ENCODE measurements at regions not wholly inside any gene's neighbourhood (a gene's known extent, or its start where the extent isn't known, plus 50 kb on each side); places are given as distances from the start of the nearest gene placed in this dataset.

DNA sequence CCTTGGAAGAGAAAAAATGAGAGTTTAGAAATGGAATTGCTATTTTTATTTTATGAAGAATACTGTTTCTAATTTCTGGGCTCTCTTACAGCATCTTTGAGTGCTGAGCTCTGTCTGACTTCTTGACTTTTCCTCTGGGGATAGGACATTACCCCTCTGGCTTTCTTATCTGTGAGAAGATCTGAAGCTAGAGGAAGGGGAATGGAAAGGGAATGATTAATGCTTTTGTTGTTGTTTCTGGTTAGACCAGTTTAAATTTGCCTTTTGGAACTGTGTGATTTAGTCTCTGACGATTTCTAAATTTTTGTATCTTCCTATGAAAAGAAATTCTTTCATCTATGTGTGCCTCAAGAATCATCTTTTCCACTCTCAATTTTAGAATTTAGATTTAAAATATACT lies 811.4 kb downstream of the REEP3 start:
- Histone ChIP-seq H3K4me3 (replicated peaks in 1 of 3; ENCODE audit: insufficient read depth in 1 of 3, low read depth in 2 of 3, low read length in 3 of 3) (no peak overlapping the region), H3K79me2 (ENCODE audit: insufficient read depth, low read length) (no peaks in the 10 kb centered on the region), H3K27ac (ENCODE audit: extremely low read length, insufficient read depth, low read length) (no peak overlapping the region), H3K9me3 (ENCODE audit: low read length) (no peaks in the 10 kb centered on the region), H3K36me3 (replicated peaks in 1 of 2; ENCODE audit: control insufficient read depth in 1 of 2, insufficient read depth in 2 of 2, low read length in 2 of 2) (no peaks in the 10 kb centered on the region), H4K20me1 (ENCODE audit: insufficient read depth, low read length) (no peaks in the 10 kb centered on the region), H3K27me3 (ENCODE audit: control insufficient read depth in 1 of 2, insufficient read depth in 2 of 2, low read length in 2 of 2) (no peaks in the 10 kb centered on the region), H3K4me2 (ENCODE audit: low read depth, low read length) (no peak overlapping the region), H3K4me1 (ENCODE audit: insufficient read depth, low read length) (no peaks in the 10 kb centered on the region), H2AFZ (ENCODE audit: low read length) (no peak overlapping the region), H3K9ac (ENCODE audit: insufficient read depth, low read depth, low read length) (no peak overlapping the region)
- DNase-seq (ENCODE audit: low spot score): no peak
- ChIA-PET POLR2A (no interaction called here), CTCF (ENCODE audit: low intra/inter-chr PET ratio, low total read pairs) (no interaction called here)
- FAIRE-seq: no peak
- WGBS (ENCODE audit: low lambda C conversion rate): 7% methylated on average over 1 of the region's 1 CpG
- no TSS peak for BruUV-seq (replicated peaks)
- ATAC-seq: no peak
- intact Hi-C loops (cut with micrococcal nuclease; ENCODE audit: unreplicated experiment): no loop called here
- TF ChIP-seq ZNF260 (CRISPR knock-in tag; IDR thresholded peaks at IDR 0.05; ENCODE audit: borderline replicate concordance, low read depth) (no peak), ZNF816 (CRISPR knock-in tag; IDR thresholded peaks at IDR 0.05; ENCODE audit: borderline replicate concordance) (no peak), WIZ (CRISPR knock-in tag; IDR thresholded peaks at IDR 0.05) (no peak)
- in situ Hi-C loops (cut with HindIII; ENCODE audit: extremely low pct_ligation_motif_present, low pct_unique_long_range_greater_than_20kb): no loop called here

- intact Hi-C loops (cut with micrococcal nuclease; ENCODE audit: unreplicated experiment): no loop called here
- Histone ChIP-seq H3K4me2 (ENCODE audit: low read depth, low read length) (no peak overlapping the region), H3K79me2 (ENCODE audit: insufficient read depth, low read length) (no peaks in the 10 kb centered on the region), H3K9me3 (ENCODE audit: low read length) (no peaks in the 10 kb centered on the region), H3K36me3 (replicated peaks in 1 of 2; ENCODE audit: control insufficient read depth in 1 of 2, insufficient read depth in 2 of 2, low read length in 2 of 2) (no peaks in the 10 kb centered on the region), H2AFZ (ENCODE audit: low read length) (no peak overlapping the region), H3K9ac (ENCODE audit: insufficient read depth, low read depth, low read length) (no peak overlapping the region), H3K4me3 (replicated peaks in 1 of 3; ENCODE audit: insufficient read depth in 1 of 3, low read depth in 2 of 3, low read length in 3 of 3) (no peak overlapping the region), H3K27me3 (ENCODE audit: control insufficient read depth in 1 of 2, insufficient read depth in 2 of 2, low read length in 2 of 2) (no peaks in the 10 kb centered on the region), H3K4me1 (ENCODE audit: insufficient read depth, low read length) (no peaks in the 10 kb centered on the region), H4K20me1 (ENCODE audit: insufficient read depth, low read length) (no peaks in the 10 kb centered on the region), H3K27ac (ENCODE audit: extremely low read length, insufficient read depth, low read length) (no peak overlapping the region)
- no peak for FAIRE-seq
- BruUV-seq (replicated peaks): no TSS peak
- no peak for ATAC-seq
- 52% methylated on average over 4 of the region's 4 CpGs for WGBS (ENCODE audit: low lambda C conversion rate)
- DNase-seq (ENCODE audit: low spot score): no peak
- CTCF ChIA-PET (ENCODE audit: low intra/inter-chr PET ratio, low total read pairs): no interaction called here
- in situ Hi-C loops (cut with HindIII; ENCODE audit: extremely low pct_ligation_motif_present, low pct_unique_long_range_greater_than_20kb): no loop called here
- POLR2A ChIA-PET: no interaction called here
- TF ChIP-seq, protein P1, sequence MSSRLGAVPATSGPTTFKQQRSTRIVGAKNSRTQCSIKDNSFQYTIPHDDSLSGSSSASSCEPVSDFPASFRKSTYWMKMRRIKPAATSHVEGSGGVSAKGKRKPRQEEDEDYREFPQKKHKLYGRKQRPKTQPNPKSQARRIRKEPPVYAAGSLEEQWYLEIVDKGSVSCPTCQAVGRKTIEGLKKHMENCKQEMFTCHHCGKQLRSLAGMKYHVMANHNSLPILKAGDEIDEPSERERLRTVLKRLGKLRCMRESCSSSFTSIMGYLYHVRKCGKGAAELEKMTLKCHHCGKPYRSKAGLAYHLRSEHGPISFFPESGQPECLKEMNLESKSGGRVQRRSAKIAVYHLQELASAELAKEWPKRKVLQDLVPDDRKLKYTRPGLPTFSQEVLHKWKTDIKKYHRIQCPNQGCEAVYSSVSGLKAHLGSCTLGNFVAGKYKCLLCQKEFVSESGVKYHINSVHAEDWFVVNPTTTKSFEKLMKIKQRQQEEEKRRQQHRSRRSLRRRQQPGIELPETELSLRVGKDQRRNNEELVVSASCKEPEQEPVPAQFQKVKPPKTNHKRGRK (CRISPR knock-in tag; IDR thresholded peaks at IDR 0.05): no peak
- TF ChIP-seq MLLT10 (CRISPR knock-in tag; IDR thresholded peaks at IDR 0.05): no peak
Observed at GRCh38 chr10:64334084-64334483, 812.9 kb downstream of the REEP3 start.

All from HepG2 (cell line).